IPS-18a (cell line): ENCODE measurements at regions not wholly inside any gene's neighbourhood (a gene's known extent, or its start where the extent isn't known, plus 50 kb on each side); places are given as distances from the start of the nearest gene placed in this dataset.
A peak's percentile ranks its signal among the peaks of the same experiment; 100 is the strongest.

Experiments
- H3K27ac ChIP-seq: one replicate; pipeline ENCODE4 v1.5.1; 2013; ENCODE audit warnings: low read length
- H3K27me3 ChIP-seq: one replicate; pipeline ENCODE4 v1.6.1; 2013; ENCODE audit warnings: mild to moderate bottlenecking, low read length; ENCODE audit not compliant: control insufficient read depth, insufficient read depth
- H3K36me3 ChIP-seq: one replicate; pipeline ENCODE4 v1.6.1; 2013; ENCODE audit warnings: low read depth, low read length; ENCODE audit not compliant: control insufficient read depth
- H3K4me1 ChIP-seq: one replicate; pipeline ENCODE4 v1.6.1; 2013; ENCODE audit warnings: low read depth, low read length; ENCODE audit not compliant: control insufficient read depth
- H3K4me3 ChIP-seq: one replicate; pipeline ENCODE4 v1.5.1; 2013; ENCODE audit warnings: low read length
- H3K9ac ChIP-seq: one replicate; pipeline ENCODE4 v1.6.1; 2013; ENCODE audit warnings: mild to moderate bottlenecking, low read length, moderate library complexity
- H3K9me3 ChIP-seq: one replicate; pipeline ENCODE4 v1.6.1; 2013; ENCODE audit warnings: low read depth, low read length; ENCODE audit not compliant: control insufficient read depth

GRCh38 chr20:60677819-60678218 lies 574.2 kb upstream of the CDH4 start:
- no peaks in the 10 kb centered on the region for H3K27me3 ChIP-seq
- H3K9ac ChIP-seq = no peak overlapping the region
- H3K4me3 ChIP-seq = no peak overlapping the region
- H3K27ac ChIP-seq = no peak overlapping the region
- no peaks in the 10 kb centered on the region for H3K36me3 ChIP-seq
- H3K4me1 ChIP-seq = no peaks in the 10 kb centered on the region
- H3K9me3 ChIP-seq = no peaks in the 10 kb centered on the region

- no peaks in the 10 kb centered on the region for H3K9me3 ChIP-seq
These were observed 571.5 kb upstream of the CDH4 start for GRCh38 chr20:60680554-60680953.

GRCh38 chr20:60687213-60687612 lies 564.8 kb upstream of the CDH4 start:
- H3K9me3 ChIP-seq = no peaks in the 10 kb centered on the region
- H3K36me3 ChIP-seq = no peaks in the 10 kb centered on the region
- H3K4me1 ChIP-seq = peaks cover 11% of the 10 kb centered on the region
- no peak overlapping the region for H3K27ac ChIP-seq
- no peaks in the 10 kb centered on the region for H3K27me3 ChIP-seq
- no peak overlapping the region for H3K9ac ChIP-seq
- no peak overlapping the region for H3K4me3 ChIP-seq

More at GRCh38 chr20:60680554-60680953, 571.5 kb upstream of the CDH4 start:
- Histone ChIP-seq H3K4me1 (no peaks in the 10 kb centered on the region), H3K9ac (no peak overlapping the region), H3K27ac (no peak overlapping the region), H3K4me3 (no peak overlapping the region), H3K27me3 (no peaks in the 10 kb centered on the region), H3K36me3 (no peaks in the 10 kb centered on the region)

GRCh38 chr20:60690771-60691170 lies 561.3 kb upstream of the CDH4 start:
- H3K27me3 ChIP-seq = no peaks in the 10 kb centered on the region

GRCh38 chr20:60691966-60692615 lies 560.0 kb upstream of the CDH4 start:
- Histone ChIP-seq H3K36me3 (no peaks in the 10 kb centered on the region), H3K9ac (no peak overlapping the region), H3K27me3 (no peaks in the 10 kb centered on the region), H3K4me3 (no peak overlapping the region), H3K27ac (no peak overlapping the region), H3K9me3 (no peaks in the 10 kb centered on the region), H3K4me1 (peaks cover 37% of the 10 kb centered on the region)

More at GRCh38 chr20:60690771-60691170, 561.3 kb upstream of the CDH4 start:
- H3K36me3 ChIP-seq = no peaks in the 10 kb centered on the region
- H3K9ac ChIP-seq = no peak overlapping the region
- H3K27ac ChIP-seq = no peak overlapping the region
- no peak overlapping the region for H3K4me3 ChIP-seq
- H3K4me1 ChIP-seq = peaks cover 37% of the 10 kb centered on the region
- H3K9me3 ChIP-seq = no peaks in the 10 kb centered on the region

- H3K27me3 ChIP-seq = no peaks in the 10 kb centered on the region
- no peaks in the 10 kb centered on the region for H3K36me3 ChIP-seq
- peak overlapping the region; percentile 1 for H3K4me3 ChIP-seq
- no peak overlapping the region for H3K9ac ChIP-seq
- no peaks in the 10 kb centered on the region for H3K9me3 ChIP-seq
- peak overlapping the region; percentile 27 for H3K27ac ChIP-seq
- H3K4me1 ChIP-seq = peaks cover 37% of the 10 kb centered on the region
These were observed 558.4 kb upstream of the CDH4 start for GRCh38 chr20:60693496-60694133.

GRCh38 chr20:60694763-60695162 lies 557.3 kb upstream of the CDH4 start:
- Histone ChIP-seq H3K27ac (no peak overlapping the region), H3K9me3 (no peaks in the 10 kb centered on the region), H3K36me3 (no peaks in the 10 kb centered on the region), H3K9ac (no peak overlapping the region), H3K27me3 (no peaks in the 10 kb centered on the region), H3K4me1 (peaks cover 37% of the 10 kb centered on the region), H3K4me3 (no peak overlapping the region)

GRCh38 chr20:60695226-60696000 lies 556.6 kb upstream of the CDH4 start:
- H3K27me3 ChIP-seq = no peaks in the 10 kb centered on the region
- H3K4me3 ChIP-seq = no peak overlapping the region
- no peaks in the 10 kb centered on the region for H3K36me3 ChIP-seq
- H3K9ac ChIP-seq = no peak overlapping the region
- peaks cover 37% of the 10 kb centered on the region for H3K4me1 ChIP-seq
- H3K27ac ChIP-seq = no peak overlapping the region
- no peaks in the 10 kb centered on the region for H3K9me3 ChIP-seq

GRCh38 chr20:60697252-60697651 lies 554.8 kb upstream of the CDH4 start:
- H3K4me1 ChIP-seq = peaks cover 25% of the 10 kb centered on the region
- H3K27me3 ChIP-seq = no peaks in the 10 kb centered on the region
- no peak overlapping the region for H3K4me3 ChIP-seq
- H3K27ac ChIP-seq = no peak overlapping the region
- H3K9ac ChIP-seq = no peak overlapping the region
- no peaks in the 10 kb centered on the region for H3K36me3 ChIP-seq
- H3K9me3 ChIP-seq = no peaks in the 10 kb centered on the region

GRCh38 chr20:60700728-60701127 lies 551.3 kb upstream of the CDH4 start:
- Histone ChIP-seq H3K9me3 (no peaks in the 10 kb centered on the region), H3K4me1 (peaks cover 8% of the 10 kb centered on the region), H3K27me3 (no peaks in the 10 kb centered on the region), H3K4me3 (no peak overlapping the region), H3K9ac (no peak overlapping the region), H3K27ac (no peak overlapping the region), H3K36me3 (no peaks in the 10 kb centered on the region)

- H3K36me3 ChIP-seq = no peaks in the 10 kb centered on the region
- no peaks in the 10 kb centered on the region for H3K27me3 ChIP-seq
- no peak overlapping the region for H3K27ac ChIP-seq
- H3K4me1 ChIP-seq = peaks cover 8% of the 10 kb centered on the region
- no peaks in the 10 kb centered on the region for H3K9me3 ChIP-seq
- H3K9ac ChIP-seq = no peak overlapping the region
- no peak overlapping the region for H3K4me3 ChIP-seq
These were observed 547.9 kb upstream of the CDH4 start for GRCh38 chr20:60704147-60704546.
